Upper lobe of left lung (tissue), 6 donors: ENCODE measurements at regions not wholly inside any gene's neighbourhood (a gene's known extent, or its start where the extent isn't known, plus 50 kb on each side); places are given as distances from the start of the nearest gene placed in this dataset.

Experiments used
- ATAC-seq, 2 donors: fragments of 200-7000 bp; cut with Tn5 transposase; one replicate each; pipeline ENCODE4 v1.9.1; 2022; ENCODE audit warnings: mild to moderate bottlenecking in 2 of 2, moderate library complexity in 2 of 2; ENCODE audit not compliant: low FRiP score in 2 of 2
- DNase-seq, 2 donors: peaks; one replicate each; pipeline ENCODE4 v3.0.0-alpha.2; 2019 to 2020
- H3K27ac ChIP-seq, 4 donors: fragments of 200-600 bp; sonication (generic); one replicate each; pipeline ENCODE4 v1.5.1; 2016 to 2019
- H3K27me3 ChIP-seq, 4 donors: fragments of 200-600 bp; sonication (generic); one replicate each; pipeline ENCODE4 v1.5.1; 2017 to 2019
- H3K36me3 ChIP-seq, 4 donors: fragments of 200-600 bp; sonication (generic); one replicate each; pipeline ENCODE4 v1.5.1; 2016 to 2019
- H3K4me1 ChIP-seq, 4 donors: fragments of 200-600 bp; sonication (generic); one replicate each; pipeline ENCODE4 v1.5.1; 2018 to 2019
- H3K4me3 ChIP-seq, 4 donors: fragments of 200-600 bp; sonication (generic); one replicate each; pipeline ENCODE4 v1.5.1; 2017 to 2019; ENCODE audit warnings: mild to moderate bottlenecking in 2 of 4, moderate library complexity in 1 of 4
- H3K9me3 ChIP-seq, 4 donors: fragments of 200-600 bp; sonication (generic); one replicate each; pipeline ENCODE4 v1.5.1; 2018 to 2019
- CTCF ChIP-seq, 6 experiments: fragments of 450-650 bp in 4 of 6; fragments of 200-600 bp in 2 of 6; sonication (generic) in 2 of 6; IDR thresholded peaks; one replicate each; pipeline ENCODE4 v1.5.1; 2016 to 2019; ENCODE audit warnings: antibody characterized with exemption in 6 of 6
- EP300 ChIP-seq, 4 donors: sonication (generic); formaldehyde crosslinking; IDR thresholded peaks; one replicate each; pipeline ENCODE4 v1.5.1; 2017; ENCODE audit warnings: antibody characterized with exemption in 4 of 4, control low read depth in 2 of 4
- POLR2A ChIP-seq, 4 donors: fragments of 450-650 bp; IDR thresholded peaks; one replicate each; pipeline ENCODE4 v1.5.1; 2016 to 2017; ENCODE audit warnings: antibody characterized with exemption in 4 of 4, mild to moderate bottlenecking in 2 of 4
- POLR2AphosphoS5 ChIP-seq, 2 donors: sonication (generic); formaldehyde crosslinking; IDR thresholded peaks; one replicate each; pipeline ENCODE4 v1.5.1; 2017; ENCODE audit warnings: antibody characterized with exemption in 2 of 2
- WGBS, 2 donors: methylation state at CpG; one replicate each; pipeline ENCODE4 v1.1.5; 2017 to 2018; 5-methylcytosine and 5-hydroxymethylcytosine counted together
- donor health status: DM: no; HTN: no; CAD: no; lungs with moderate emphysema.
- donor health status: DM: no; HTN: yes; CAD: no; lungs with severe emphysema.

DNA sequence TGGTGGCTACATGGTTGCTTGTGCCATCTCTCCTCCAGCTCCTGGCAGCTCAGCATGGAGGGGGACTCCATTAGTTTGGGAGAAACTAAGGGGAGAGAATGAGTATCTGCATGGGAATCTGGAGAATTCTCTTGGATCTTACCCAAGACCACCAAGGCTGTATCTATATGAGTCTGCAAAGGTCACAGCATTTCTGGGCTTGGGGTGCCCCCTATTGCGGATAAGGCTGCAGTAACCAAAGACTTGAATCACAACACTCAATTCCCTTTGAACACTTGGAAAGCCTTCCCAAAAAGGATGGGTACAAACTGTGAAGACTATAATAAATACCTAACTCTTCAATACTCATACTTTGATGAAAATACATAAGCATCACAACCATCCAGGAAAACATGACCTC lies 623.5 kb upstream of the NR3C2 start:
- ATAC-seq (no peak), DNase-seq (no peak)
- H3K27ac ChIP-seq, result no peak overlapping the region
- no peaks in the 10 kb centered on the region for H3K27me3 ChIP-seq
- no peak for TF ChIP-seq POLR2AphosphoS5 (IDR thresholded peaks at IDR 0.05)
- TF ChIP-seq POLR2A (IDR thresholded peaks at IDR 0.05), result no peak
- TF ChIP-seq CTCF (IDR thresholded peaks at IDR 0.05), result no peak
- TF ChIP-seq EP300 (IDR thresholded peaks at IDR 0.05), result no peak
- H3K4me1 ChIP-seq, result no peaks in the 10 kb centered on the region
- no peaks in the 10 kb centered on the region for H3K9me3 ChIP-seq
- 83 to 100% methylated on average over 1 of the region's 1 CpG for WGBS, 2 donors
- no peaks in the 10 kb centered on the region for H3K36me3 ChIP-seq
- no peak overlapping the region for H3K4me3 ChIP-seq

GRCh38 chr4:149062997-149063396 lies 620.8 kb upstream of the NR3C2 start:
- no peaks in the 10 kb centered on the region for H3K4me1 ChIP-seq
- 52 to 67% methylated on average over 2 of the region's 2 CpGs for whole genome bisulfite sequencing, 2 donors
- no peak overlapping the region for H3K27ac ChIP-seq
- H3K4me3 ChIP-seq, result no peak overlapping the region
- no peaks in the 10 kb centered on the region for H3K27me3 ChIP-seq
- no peaks in the 10 kb centered on the region for H3K36me3 ChIP-seq
- ATAC-seq (no peak), DNase-seq (no peak)
- H3K9me3 ChIP-seq, result no peaks in the 10 kb centered on the region
- TF ChIP-seq EP300 (IDR thresholded peaks at IDR 0.05) (no peak), CTCF (IDR thresholded peaks at IDR 0.05) (no peak), POLR2AphosphoS5 (IDR thresholded peaks at IDR 0.05) (no peak), POLR2A (IDR thresholded peaks at IDR 0.05) (no peak)

- no peak for DNase-seq
- no peaks in the 10 kb centered on the region for H3K9me3 ChIP-seq
- H3K27ac ChIP-seq, result no peak overlapping the region
- H3K4me1 ChIP-seq, result no peaks in the 10 kb centered on the region
- no peaks in the 10 kb centered on the region for H3K27me3 ChIP-seq
- no peak overlapping the region for H3K4me3 ChIP-seq
- no peaks in the 10 kb centered on the region for H3K36me3 ChIP-seq
- no peak for ATAC-seq
- WGBS, 2 donors, result 59 to 69% methylated on average over 3 of the region's 3 CpGs
- TF ChIP-seq CTCF (IDR thresholded peaks at IDR 0.05), result no peak
- TF ChIP-seq EP300 (IDR thresholded peaks at IDR 0.05), result no peak
- no peak for TF ChIP-seq POLR2AphosphoS5 (IDR thresholded peaks at IDR 0.05)
- no peak for TF ChIP-seq POLR2A (IDR thresholded peaks at IDR 0.05)
Measured at GRCh38 chr4:149057594-149057993, 615.4 kb upstream of the NR3C2 start.

DNA sequence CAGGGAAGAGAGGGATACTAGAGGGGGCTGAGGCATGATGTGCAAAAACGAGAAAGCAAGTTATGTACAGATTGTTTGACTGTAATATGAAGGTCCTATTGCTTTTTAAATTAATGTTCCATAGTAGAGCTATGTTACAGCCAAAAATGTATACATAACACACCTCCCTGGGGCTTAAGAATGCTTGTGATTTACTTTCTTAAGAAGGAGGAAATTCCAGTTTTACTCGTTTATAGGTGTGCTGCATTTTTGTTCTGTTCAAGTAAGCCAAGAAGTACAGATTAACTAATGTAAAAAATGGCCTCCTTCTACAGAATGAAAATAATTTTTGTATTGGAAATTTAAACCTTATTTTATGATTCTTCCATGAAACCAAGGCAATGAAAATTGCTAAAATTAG lies 614.4 kb upstream of the NR3C2 start:
- TF ChIP-seq CTCF (IDR thresholded peaks at IDR 0.05) (no peak), POLR2A (IDR thresholded peaks at IDR 0.05) (no peak), EP300 (IDR thresholded peaks at IDR 0.05) (no peak), POLR2AphosphoS5 (IDR thresholded peaks at IDR 0.05) (no peak)
- H3K4me1 ChIP-seq, result no peaks in the 10 kb centered on the region
- H3K36me3 ChIP-seq, result no peaks in the 10 kb centered on the region
- no peak overlapping the region for H3K27ac ChIP-seq
- DNase-seq, result no peak
- H3K27me3 ChIP-seq, result no peaks in the 10 kb centered on the region
- no peak for ATAC-seq
- no peaks in the 10 kb centered on the region for H3K9me3 ChIP-seq
- H3K4me3 ChIP-seq, result no peak overlapping the region
- 51 to 54% methylated on average over 2 of the region's 2 CpGs for WGBS, 2 donors

- Histone ChIP-seq H3K4me3 (no peak overlapping the region), H3K27ac (no peak overlapping the region), H3K4me1 (no peaks in the 10 kb centered on the region), H3K9me3 (no peaks in the 10 kb centered on the region), H3K36me3 (no peaks in the 10 kb centered on the region), H3K27me3 (no peaks in the 10 kb centered on the region)
- no peak for TF ChIP-seq EP300 (IDR thresholded peaks at IDR 0.05)
- no peak for TF ChIP-seq CTCF (IDR thresholded peaks at IDR 0.05)
- no peak for TF ChIP-seq POLR2A (IDR thresholded peaks at IDR 0.05)
- no peak for TF ChIP-seq POLR2AphosphoS5 (IDR thresholded peaks at IDR 0.05)
- ATAC-seq (no peak), DNase-seq (no peak)
- WGBS, 2 donors, result 47 to 62% methylated on average over 1 of the region's 1 CpG
Measured at GRCh38 chr4:149055624-149056023, 613.4 kb upstream of the NR3C2 start.
